Trophoblast cell (in vitro differentiated cells and primary cell): ENCODE measurements at regions not wholly inside any gene's neighbourhood (a gene's known extent, or its start where the extent isn't known, plus 50 kb on each side); places are given as distances from the start of the nearest gene placed in this dataset.
A peak's percentile ranks its signal among the peaks of the same experiment; 100 is the strongest.
"Not testable (repeated sequence)": the region's sequence is repeated elsewhere in the genome, so short reads cannot be mapped to it uniquely, and the experiment has no call there.

Experiments
- DNase-seq, 2 donors: peaks; one replicate each; pipeline ENCODE4 v3.0.0-alpha.2; 2016
- H2AFZ ChIP-seq: 2 replicates; pipeline ENCODE4 v1.6.1; 2013; ENCODE audit warnings: low read length, moderate library complexity, mild to moderate bottlenecking; ENCODE audit not compliant: insufficient read depth, poor library complexity
- H2AK5ac ChIP-seq: 2 replicates; pipeline ENCODE4 v1.6.1; 2013; ENCODE audit warnings: mild to moderate bottlenecking, low read length
- H2BK120ac ChIP-seq: 2 replicates; pipeline ENCODE4 v1.6.1; 2013; ENCODE audit warnings: low read length, mild to moderate bottlenecking, moderate library complexity; ENCODE audit not compliant: insufficient read depth, poor library complexity
- H2BK12ac ChIP-seq: 2 replicates; pipeline ENCODE4 v1.6.1; 2013; ENCODE audit warnings: mild to moderate bottlenecking, low read length, moderate library complexity
- H2BK5ac ChIP-seq: 2 replicates; pipeline ENCODE4 v1.6.1; 2013; ENCODE audit warnings: low read length, low read depth, moderate library complexity, mild to moderate bottlenecking; ENCODE audit not compliant: poor library complexity
- H3K14ac ChIP-seq: 2 replicates; pipeline ENCODE4 v1.6.1; 2013; ENCODE audit warnings: mild to moderate bottlenecking, low read length
- H3K18ac ChIP-seq: 2 replicates; pipeline ENCODE4 v1.6.1; 2013; ENCODE audit warnings: mild to moderate bottlenecking, low read length
- H3K23ac ChIP-seq: 2 replicates; pipeline ENCODE4 v1.6.1; 2013; ENCODE audit warnings: low read length
- H3K27ac ChIP-seq: 2 replicates; pipeline ENCODE4 v1.5.1; 2013; ENCODE audit warnings: low read depth, mild to moderate bottlenecking, inconsistent platforms, low read length, moderate library complexity
- H3K27me3 ChIP-seq: 2 replicates; pipeline ENCODE4 v1.6.1; 2013; ENCODE audit warnings: inconsistent platforms, mild to moderate bottlenecking, low read length, moderate library complexity; ENCODE audit not compliant: insufficient read depth
- H3K36me3 ChIP-seq, 2 experiments: 1 replicate in 1 of 2; 2 replicates in 1 of 2; pipeline ENCODE4 v1.6.1; 2013; ENCODE audit warnings: low read length in 2 of 2, mild to moderate bottlenecking in 2 of 2, moderate library complexity in 1 of 2; ENCODE audit not compliant: insufficient read depth in 2 of 2, control insufficient read depth in 1 of 2
- H3K4ac ChIP-seq: 2 replicates; pipeline ENCODE4 v1.6.1; 2013; ENCODE audit warnings: low read depth, mild to moderate bottlenecking, low read length, moderate library complexity
- H3K4me1 ChIP-seq, 2 experiments: 1 replicate in 1 of 2; 2 replicates in 1 of 2; pipeline ENCODE4 v1.6.1; 2013; ENCODE audit warnings: low read length in 2 of 2, mild to moderate bottlenecking in 2 of 2, moderate library complexity in 1 of 2; ENCODE audit not compliant: insufficient read depth in 2 of 2, control insufficient read depth in 1 of 2
- H3K4me2 ChIP-seq: 2 replicates; pipeline ENCODE4 v1.6.1; 2013; ENCODE audit warnings: inconsistent platforms, mild to moderate bottlenecking, low read length, moderate library complexity
- H3K4me3 ChIP-seq: 2 replicates; pipeline ENCODE4 v1.5.1; 2013; ENCODE audit warnings: mild to moderate bottlenecking, low read depth, low read length, inconsistent platforms
- H3K79me1 ChIP-seq: one replicate; pipeline ENCODE4 v1.6.1; 2013; ENCODE audit warnings: low read length
- H3K79me2 ChIP-seq: 2 replicates; pipeline ENCODE4 v1.6.1; 2013; ENCODE audit warnings: low read length, mild to moderate bottlenecking; ENCODE audit not compliant: control insufficient read depth, insufficient read depth, poor library complexity
- H3K9ac ChIP-seq: 2 replicates; pipeline ENCODE4 v1.6.1; 2013; ENCODE audit warnings: mild to moderate bottlenecking, low read length
- H3K9me3 ChIP-seq: 2 replicates; pipeline ENCODE4 v1.6.1; 2013; ENCODE audit warnings: low read depth, mild to moderate bottlenecking, control low read depth, inconsistent platforms, low read length; ENCODE audit not compliant: insufficient read depth
- H4K12ac ChIP-seq: 2 replicates; pipeline ENCODE4 v1.6.1; 2013; ENCODE audit warnings: low read depth, mild to moderate bottlenecking, low read length, moderate library complexity
- H4K8ac ChIP-seq: 2 replicates; pipeline ENCODE4 v1.6.1; 2013; ENCODE audit warnings: low read depth, mild to moderate bottlenecking, low read length, moderate library complexity
- H4K91ac ChIP-seq: one replicate; pipeline ENCODE4 v1.6.1; 2013; ENCODE audit warnings: low read depth, mild to moderate bottlenecking, low read length, moderate library complexity
- WGBS: extraction: QIAGEN DNeasy Blood & Tissue Kit; methylation state at CpG from one replicate; pipeline ENCODE4 v1.1.7; 2013; ENCODE audit warnings: missing lambda C conversion rate; ENCODE audit not compliant: insufficient read length, insufficient coverage; ENCODE audit errors: extremely low coverage; 5-methylcytosine and 5-hydroxymethylcytosine counted together

- Histone ChIP-seq H3K79me2 (no peaks in the 10 kb centered on the region), H3K4ac (no peak overlapping the region), H3K27ac (no peak overlapping the region), H3K18ac (no peak overlapping the region), H3K4me1 (no peaks in the 10 kb centered on the region), H4K8ac (no peak overlapping the region), H2BK12ac (no peak overlapping the region), H2AK5ac (no peak overlapping the region), H4K91ac (no peak overlapping the region), H3K9ac (no peak overlapping the region), H3K4me3 (no peak overlapping the region), H3K36me3 (no peaks in the 10 kb centered on the region), H2BK5ac (no peak overlapping the region), H3K27me3 (no peaks in the 10 kb centered on the region), H4K12ac (no peak overlapping the region), H3K14ac (no peak overlapping the region), H3K79me1 (no peaks in the 10 kb centered on the region), H2AFZ (no peak overlapping the region), H3K9me3 (peaks cover under 1% of the 10 kb centered on the region), H3K4me2 (no peak overlapping the region), H2BK120ac (no peak overlapping the region), H3K23ac (no peak overlapping the region)
- no CpG with 5 or more reads among the region's 6 CpGs for WGBS
- peak in 1 of 2 donors; percentile 22 for DNase-seq
Measured at GRCh38 chr14:89688507-89689211, 265.9 kb downstream of the EFCAB11 start.

- H2BK5ac ChIP-seq, H3K4me3 ChIP-seq, H3K4me1 ChIP-seq, H3K9me3 ChIP-seq, H4K8ac ChIP-seq, H3K9ac ChIP-seq, DNase-seq, H2AK5ac ChIP-seq, H3K4me2 ChIP-seq, H3K18ac ChIP-seq, H3K36me3 ChIP-seq, H3K79me1 ChIP-seq, H2BK120ac ChIP-seq, H3K27me3 ChIP-seq, H3K14ac ChIP-seq, H3K79me2 ChIP-seq, H4K91ac ChIP-seq, H3K23ac ChIP-seq, H3K4ac ChIP-seq, H4K12ac ChIP-seq, H3K27ac ChIP-seq, H2BK12ac ChIP-seq, H2AFZ ChIP-seq: not testable (repeated sequence)
- WGBS, result no CpG with 5 or more reads among the region's 3 CpGs
Measured at GRCh38 chr14:89687129-89687528, 267.4 kb downstream of the EFCAB11 start.

- H4K8ac ChIP-seq, result no peak overlapping the region
- H3K18ac ChIP-seq, result no peak overlapping the region
- WGBS, result no CpG with 5 or more reads among the region's 4 CpGs
- no peak overlapping the region for H2BK12ac ChIP-seq
- no peak overlapping the region for H3K4me2 ChIP-seq
- no peak for DNase-seq
- H3K36me3 ChIP-seq, result no peaks in the 10 kb centered on the region
- no peak overlapping the region for H2BK120ac ChIP-seq
- no peaks in the 10 kb centered on the region for H3K4me1 ChIP-seq
- no peak overlapping the region for H2BK5ac ChIP-seq
- H4K91ac ChIP-seq, result no peak overlapping the region
- H3K4ac ChIP-seq, result no peak overlapping the region
- no peak overlapping the region for H3K9ac ChIP-seq
- H4K12ac ChIP-seq, result no peak overlapping the region
- no peak overlapping the region for H3K27ac ChIP-seq
- H3K79me2 ChIP-seq, result no peaks in the 10 kb centered on the region
- H3K79me1 ChIP-seq, result no peaks in the 10 kb centered on the region
- no peak overlapping the region for H3K4me3 ChIP-seq
- no peak overlapping the region for H2AFZ ChIP-seq
- H3K27me3 ChIP-seq, result no peaks in the 10 kb centered on the region
- no peak overlapping the region for H2AK5ac ChIP-seq
- H3K9me3 ChIP-seq, result peaks cover 1% of the 10 kb centered on the region
- H3K23ac ChIP-seq, result no peak overlapping the region
- no peak overlapping the region for H3K14ac ChIP-seq
Measured at GRCh38 chr14:89684139-89684538, 267.1 kb upstream of the FOXN3 start.

GRCh38 chr14:89681086-89682018 is 264.3 kb upstream of the FOXN3 start:
- Histone ChIP-seq H4K91ac (no peak overlapping the region), H3K9me3 (peaks cover 1% of the 10 kb centered on the region), H2BK120ac (no peak overlapping the region), H3K18ac (no peak overlapping the region), H4K12ac (no peak overlapping the region), H2AK5ac (no peak overlapping the region), H3K27ac (no peak overlapping the region), H3K14ac (no peak overlapping the region), H4K8ac (no peak overlapping the region), H3K79me2 (no peaks in the 10 kb centered on the region), H3K27me3 (no peaks in the 10 kb centered on the region), H3K4ac (no peak overlapping the region), H3K9ac (no peak overlapping the region), H3K4me1 (peaks cover 3% of the 10 kb centered on the region in 2 experiments), H3K4me2 (no peak overlapping the region), H3K79me1 (peaks cover 1% of the 10 kb centered on the region), H2BK12ac (peak overlapping the region; percentile 44), H3K4me3 (no peak overlapping the region), H2AFZ (no peak overlapping the region), H3K36me3 (no peaks in the 10 kb centered on the region), H3K23ac (no peak overlapping the region), H2BK5ac (no peak overlapping the region)
- peak in 1 of 2 donors; percentile 74 for DNase-seq
- no CpG with 5 or more reads among the region's 9 CpGs for WGBS
